GM13977 (cell line): ENCODE measurements at regions not wholly inside any gene's neighbourhood (a gene's known extent, or its start where the extent isn't known, plus 50 kb on each side); places are given as distances from the start of the nearest gene placed in this dataset.

ENCODE experiments used
- DNase-seq: peaks from one replicate; pipeline ENCODE4 v3.0.0; 2012; ENCODE audit warnings: low spot score
- CTCF ChIP-seq: IDR thresholded peaks from 2 replicates; pipeline ENCODE4 v1.5.1; 2012; ENCODE audit warnings: mild to moderate bottlenecking, control low read depth; ENCODE audit not compliant: insufficient read depth; ENCODE audit errors: extremely low read depth, missing control alignments
- in situ Hi-C: fragments of 300-500 bp; cut with MboI; formaldehyde crosslinking; loops from one replicate; pipeline ENCODE4 v1.12.0; 2022; ENCODE audit warnings: low sequenced_read_pairs, low pct_unique_long_range_greater_than_20kb, mixed read lengths, inconsistent platforms; ENCODE audit not compliant: unreplicated experiment

- no peak for TF ChIP-seq CTCF
- DNase-seq: no peak
- in situ Hi-C loops: no loop called here
These were observed 202.3 kb upstream of the CDKN3 start for GRCh38 chr14:54194501-54194900.

- DNase-seq: no peak
- TF ChIP-seq CTCF: no peak
- in situ Hi-C loops: no loop called here
These were observed 199.4 kb upstream of the CDKN3 start for GRCh38 chr14:54197369-54197768.

- in situ Hi-C loops: no loop called here
- no peak for TF ChIP-seq CTCF
- DNase-seq: no peak
These were observed 196.1 kb upstream of the CDKN3 start for GRCh38 chr14:54200726-54201125.

- in situ Hi-C loops: no loop called here
- DNase-seq: no peak
- no peak for TF ChIP-seq CTCF
These were observed 194.5 kb upstream of the CDKN3 start for GRCh38 chr14:54202288-54202687.

GRCh38 chr14:54206516-54206915, 190.3 kb upstream of the CDKN3 start:
- DNase-seq: no peak
- in situ Hi-C loops: no loop called here
- no peak for TF ChIP-seq CTCF

- no peak for TF ChIP-seq CTCF
- in situ Hi-C loops: no loop called here
- no peak for DNase-seq
These were observed 189.7 kb upstream of the CDKN3 start for GRCh38 chr14:54207075-54207474.

GRCh38 chr14:54207476-54208462, 189.0 kb upstream of the CDKN3 start:
- no peak for TF ChIP-seq CTCF
- no peak for DNase-seq
- in situ Hi-C loops: no loop called here
